GM21786 (cell line): ENCODE measurements at regions not wholly inside any gene's neighbourhood (a gene's known extent, or its start where the extent isn't known, plus 50 kb on each side); places are given as distances from the start of the nearest gene placed in this dataset.

Experiments
- ATAC-seq: cut with Tn5 transposase; IDR thresholded peaks from one replicate; pipeline ENCODE4 v1.9.1; 2021; ENCODE audit not compliant: unreplicated experiment

DNA sequence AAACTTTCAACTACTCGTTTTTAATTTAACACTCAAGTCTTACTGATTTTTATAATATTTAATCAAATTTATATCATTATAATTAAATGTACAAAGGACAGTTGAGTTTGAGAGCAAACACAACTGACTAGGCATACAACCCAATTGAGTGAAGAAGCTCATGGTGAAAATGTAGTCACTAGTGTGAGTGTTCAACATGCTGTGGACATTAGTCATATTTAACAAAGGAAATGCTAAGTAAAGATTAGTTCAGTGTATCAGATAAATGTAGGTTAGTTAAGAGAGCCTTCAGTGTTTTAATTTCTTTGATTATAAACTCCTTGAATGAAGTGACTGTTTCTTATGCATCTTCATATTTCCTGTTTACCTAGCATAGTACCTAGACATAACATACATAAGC is 444.2 kb upstream of the GOLIM4 start:
- no peak for ATAC-seq

DNA sequence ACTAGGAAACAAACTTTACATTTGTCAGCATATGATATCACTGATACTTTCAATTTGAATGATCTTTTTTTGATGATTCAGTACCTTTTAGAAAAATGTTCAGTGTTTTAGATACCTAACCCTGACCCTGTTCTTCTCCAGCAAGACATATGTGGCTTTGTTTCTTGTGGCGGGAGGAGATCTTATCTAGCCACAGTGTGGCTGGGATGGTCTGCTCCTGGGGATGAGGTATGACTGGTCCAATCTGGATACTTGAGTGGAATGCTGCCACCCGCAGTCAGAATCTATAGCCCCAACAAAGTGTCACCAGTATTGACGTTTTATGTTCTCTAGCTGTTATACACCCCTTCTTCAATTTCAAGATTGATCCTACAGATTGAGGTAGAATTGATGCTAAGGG is 439.0 kb upstream of the GOLIM4 start:
- no peak for ATAC-seq

DNA sequence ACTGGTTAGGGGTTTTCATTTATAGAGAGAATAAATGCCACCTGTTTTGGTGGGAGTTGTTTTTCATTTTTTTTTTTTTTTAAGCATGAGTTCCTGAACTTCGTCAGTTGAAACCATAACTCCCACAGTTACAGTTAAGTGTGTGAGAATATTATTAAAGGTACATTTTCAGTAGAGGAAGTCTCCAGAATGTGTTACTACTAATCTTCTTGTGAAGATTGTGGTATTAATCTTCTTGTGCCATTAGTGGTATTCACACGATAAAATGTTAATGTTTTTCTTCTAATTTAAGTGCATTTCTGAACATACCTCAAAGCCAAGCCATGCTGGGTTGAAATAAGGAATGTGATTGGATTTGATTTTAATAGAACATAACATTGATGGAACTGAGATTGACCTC is 437.9 kb upstream of the GOLIM4 start:
- ATAC-seq: no peak

DNA sequence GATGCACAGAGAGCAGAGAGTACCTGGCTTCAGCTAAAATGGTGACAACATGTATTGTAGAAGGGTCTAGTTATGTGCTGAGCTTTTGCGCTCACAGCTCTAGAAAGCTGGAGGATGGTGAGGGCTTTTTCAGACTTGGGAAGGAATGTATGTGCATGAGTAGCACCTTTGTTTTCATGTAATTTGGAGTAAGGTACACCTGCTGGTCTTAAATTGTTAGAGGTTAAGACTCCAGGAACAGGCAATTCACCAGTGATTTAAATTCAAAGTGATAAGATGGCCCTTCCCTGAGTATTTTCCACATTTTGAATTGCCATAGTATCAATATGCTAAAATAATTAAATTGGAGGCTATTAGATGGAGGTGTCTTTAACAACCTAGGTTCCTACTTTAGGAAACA is 436.4 kb upstream of the GOLIM4 start:
- no peak for ATAC-seq

DNA sequence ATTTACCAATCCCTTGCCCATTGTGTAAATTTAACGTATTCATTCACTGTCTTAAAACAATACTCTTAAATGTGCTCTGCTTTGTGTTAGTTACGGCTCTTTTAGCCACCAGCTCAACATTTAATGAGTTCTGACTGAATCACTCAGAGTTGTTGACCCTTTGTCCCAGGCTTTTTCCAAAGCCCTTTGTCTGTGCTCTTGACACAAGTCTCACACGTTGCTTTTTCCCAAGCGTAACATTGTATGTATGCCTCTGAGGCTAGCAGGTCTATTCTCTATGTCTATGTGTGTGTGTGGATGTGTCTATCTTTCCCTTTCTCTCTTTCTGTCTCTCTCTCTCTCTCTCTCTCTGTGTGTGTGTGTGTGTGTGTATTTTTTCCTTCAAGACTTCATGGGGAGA is 435.4 kb upstream of the GOLIM4 start:
- no peak for ATAC-seq

DNA sequence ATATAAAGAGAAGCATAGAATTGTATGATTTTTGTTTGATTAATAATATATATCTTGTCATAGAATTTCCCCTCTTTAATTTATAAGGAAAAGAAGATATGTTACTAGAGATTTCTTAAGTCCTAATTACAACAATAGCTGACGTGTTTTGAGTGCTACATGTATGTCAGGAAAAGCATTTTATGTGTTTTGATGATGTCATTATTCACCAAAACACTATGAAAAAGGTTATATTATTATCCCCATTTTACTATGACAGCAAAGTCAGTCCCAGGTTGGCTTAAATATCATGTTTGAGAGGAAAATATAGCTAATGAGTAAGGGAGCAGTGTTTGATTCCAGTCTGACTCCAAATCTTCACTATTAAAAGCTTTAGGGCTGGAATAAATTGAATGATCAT is 428.4 kb upstream of the GOLIM4 start:
- ATAC-seq: no peak

DNA sequence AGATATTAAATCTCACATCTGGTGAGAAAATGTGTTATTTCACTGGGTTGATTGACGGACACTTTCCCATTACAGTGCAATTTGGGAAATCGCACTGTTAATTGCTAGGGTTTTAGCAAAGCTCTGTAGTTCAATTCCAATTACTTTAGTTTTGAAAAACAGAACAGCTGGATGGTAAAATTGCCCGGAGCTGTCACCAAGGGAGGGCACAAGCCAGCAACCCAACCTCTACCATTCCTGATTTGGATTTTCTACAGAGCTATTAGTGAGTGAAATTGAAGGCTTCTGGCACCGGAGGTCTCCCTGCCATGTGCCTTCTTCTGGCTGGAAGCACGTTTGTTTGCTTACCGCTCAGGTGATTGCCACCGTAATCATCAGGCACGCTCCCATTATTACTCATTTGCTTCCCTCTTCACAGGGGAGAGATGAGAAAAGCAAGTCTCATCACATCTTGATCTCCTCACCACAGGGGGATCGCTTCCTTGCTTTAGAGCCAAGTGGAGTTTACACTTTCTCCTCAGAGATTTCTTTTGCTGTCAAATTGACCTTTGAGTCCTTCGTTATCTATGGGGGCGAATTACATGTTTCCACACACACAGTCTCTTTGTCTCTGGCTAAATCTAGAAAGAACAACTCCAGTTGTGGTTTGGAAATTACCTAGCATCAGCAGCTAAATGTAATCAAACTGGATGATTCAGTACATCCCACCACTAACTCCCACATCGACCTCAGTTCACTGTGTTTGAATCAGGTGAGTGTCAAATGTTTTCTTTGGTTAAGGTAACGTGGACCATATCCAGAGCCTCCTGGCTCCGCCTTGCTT is 421.7 kb upstream of the GOLIM4 start:
- ATAC-seq: no peak

DNA sequence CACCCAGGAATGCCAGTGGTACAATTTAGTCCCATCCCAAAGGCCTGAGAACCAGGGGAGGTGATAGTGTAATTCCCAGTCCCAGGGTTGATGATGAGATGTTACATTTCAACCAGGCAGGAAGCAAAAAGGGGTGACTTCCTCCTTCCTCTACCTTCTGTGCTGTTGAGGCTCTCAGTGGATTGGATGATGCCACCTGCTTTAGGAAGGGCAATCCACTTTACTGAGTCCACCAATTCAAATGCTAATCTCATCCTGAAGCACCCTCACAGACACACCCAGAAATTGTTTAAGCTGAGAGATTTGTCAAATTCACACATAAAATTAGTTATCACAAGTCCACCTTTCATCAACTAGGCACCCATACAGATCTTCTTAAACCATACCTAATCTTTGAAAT is 418.5 kb upstream of the GOLIM4 start:
- no peak for ATAC-seq

DNA sequence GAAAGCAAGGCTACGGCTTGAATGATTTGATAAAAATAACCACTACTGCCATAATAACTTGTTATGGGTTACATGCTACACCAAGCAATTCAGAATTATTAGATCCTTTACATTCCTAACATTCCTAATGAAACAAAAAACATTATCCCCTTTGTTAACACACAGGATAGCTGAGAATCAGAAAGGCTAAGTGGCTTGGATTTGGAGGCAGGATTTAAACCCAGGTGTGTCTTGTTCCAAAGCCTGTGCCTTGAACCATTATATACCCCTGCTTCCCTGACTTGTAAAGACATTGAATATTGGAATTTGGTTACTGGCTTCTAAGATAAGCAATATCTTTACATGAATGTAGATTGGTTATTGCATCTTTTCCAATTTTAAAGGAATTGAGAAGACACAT is 417.1 kb upstream of the GOLIM4 start:
- ATAC-seq: no peak

DNA sequence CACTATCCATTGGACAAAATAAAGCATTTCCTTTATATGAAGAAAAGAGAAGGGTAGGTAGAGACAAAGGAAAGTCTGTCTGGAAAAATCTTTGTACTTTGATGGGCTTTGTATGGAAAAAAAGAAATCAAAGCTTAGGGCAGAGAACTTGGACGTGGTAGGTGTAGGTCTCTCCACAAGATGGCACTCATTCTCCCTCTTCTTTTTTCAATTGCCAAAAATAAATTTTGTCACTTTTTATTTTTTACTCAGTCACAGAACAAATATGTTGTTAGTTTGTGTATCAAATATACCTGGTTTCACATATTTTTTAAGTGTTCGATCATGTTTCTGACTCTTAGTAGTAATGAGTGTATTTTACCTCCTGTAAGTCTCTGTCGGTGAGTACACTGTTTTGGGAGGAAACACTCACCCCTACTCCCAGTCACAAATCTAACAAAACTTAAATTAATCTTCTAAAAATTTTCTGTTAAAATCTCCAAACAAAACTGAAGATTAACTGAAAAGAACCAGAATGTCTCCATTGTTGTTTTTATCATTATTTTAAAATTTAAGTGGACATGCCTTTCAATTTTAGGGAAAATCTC is 415.8 kb upstream of the GOLIM4 start:
- no peak for ATAC-seq

DNA sequence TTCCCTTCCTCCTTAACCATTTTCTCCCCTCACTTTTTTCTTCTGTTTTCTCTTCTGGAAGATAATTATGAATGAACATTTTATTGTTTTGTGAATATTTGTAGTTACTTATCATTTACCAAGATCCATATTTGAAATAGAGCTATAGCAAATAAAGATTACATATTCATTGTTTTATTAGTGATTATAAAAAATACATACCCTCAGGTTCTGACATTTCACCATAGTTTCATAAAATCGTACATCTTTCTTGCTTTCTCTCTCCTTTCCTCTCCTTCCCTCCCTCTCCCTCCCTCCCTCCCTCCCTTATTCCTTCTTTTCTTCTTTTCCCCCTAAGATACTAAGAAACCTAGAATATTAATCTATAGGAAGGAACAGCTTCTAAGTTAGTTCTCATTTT is 410.9 kb upstream of the GOLIM4 start:
- no peak for ATAC-seq

DNA sequence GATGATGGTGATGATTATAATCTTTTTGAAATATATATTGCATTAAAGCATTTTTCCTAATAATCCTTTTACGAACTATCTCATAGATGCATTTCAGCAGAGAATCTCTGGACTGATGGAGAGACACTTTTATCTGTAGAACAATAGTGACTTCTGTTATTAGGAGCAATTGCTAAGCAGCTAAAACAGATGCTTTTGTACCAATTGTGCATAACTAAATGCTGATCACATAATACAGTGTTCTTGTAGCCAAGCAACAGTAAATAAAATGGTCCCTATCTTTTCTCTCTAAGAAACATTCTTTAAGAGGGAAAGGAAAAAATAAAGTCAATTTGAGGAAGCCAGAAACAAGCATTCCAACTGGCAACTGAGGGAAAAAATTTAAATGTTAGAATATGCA is 405.8 kb upstream of the GOLIM4 start:
- ATAC-seq: no peak

DNA sequence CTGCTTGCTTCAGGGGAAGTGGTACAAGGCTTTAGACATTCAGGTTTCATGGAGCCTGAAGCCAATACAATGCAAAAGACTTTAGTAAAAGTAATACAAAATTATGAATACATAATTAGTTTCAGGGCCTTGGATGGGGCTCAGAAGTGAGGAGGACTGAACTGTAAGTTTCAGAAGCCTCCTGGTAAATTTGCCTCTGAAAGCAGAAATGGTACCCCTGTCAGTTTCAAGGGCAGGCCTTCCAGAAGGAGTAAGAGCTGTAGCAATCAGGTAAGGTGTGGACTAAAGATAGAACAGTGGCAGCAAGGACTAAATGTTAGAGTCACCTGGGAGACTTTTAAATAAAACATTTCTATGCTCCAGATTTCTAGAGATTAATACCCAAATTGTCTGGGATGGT is 402.5 kb upstream of the GOLIM4 start:
- no peak for ATAC-seq

DNA sequence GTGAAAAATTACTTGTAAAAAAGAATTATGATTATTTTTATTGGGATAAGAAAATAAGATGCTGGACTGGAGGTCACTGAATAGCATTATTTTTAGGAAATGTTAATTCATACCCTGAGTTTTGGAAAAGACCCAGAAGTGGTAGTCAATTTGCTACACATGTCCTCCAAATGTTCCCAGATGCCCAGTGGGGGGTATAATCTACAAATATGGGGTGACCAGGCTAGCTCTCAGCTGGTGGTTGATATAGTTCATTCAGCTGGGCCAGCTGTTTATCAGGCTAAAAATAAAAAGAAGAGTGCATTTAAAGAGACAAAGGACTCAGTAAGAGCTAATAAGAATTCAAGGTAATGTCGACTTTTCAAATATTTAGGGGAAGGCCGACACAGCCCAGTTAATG is 402.0 kb upstream of the GOLIM4 start:
- no peak for ATAC-seq

DNA sequence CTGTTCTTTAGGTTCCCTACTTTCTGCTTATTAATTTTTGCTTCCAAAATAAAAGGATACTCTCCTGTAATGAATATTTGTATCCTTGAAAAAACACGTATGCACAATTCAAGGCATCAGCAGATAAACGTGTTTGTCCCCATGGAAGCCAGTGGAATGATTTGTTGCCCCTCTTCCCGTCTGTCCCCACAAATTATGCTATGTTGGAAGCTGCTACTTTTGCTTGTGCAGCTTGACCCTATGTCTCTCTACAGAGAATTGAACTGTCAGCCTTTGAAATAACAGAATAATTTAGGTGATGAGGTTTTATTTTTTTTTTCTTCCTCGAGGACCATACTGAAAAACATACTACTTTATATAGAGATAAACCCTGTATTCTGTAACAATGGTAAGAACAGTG is 401.5 kb upstream of the GOLIM4 start:
- ATAC-seq: no peak

DNA sequence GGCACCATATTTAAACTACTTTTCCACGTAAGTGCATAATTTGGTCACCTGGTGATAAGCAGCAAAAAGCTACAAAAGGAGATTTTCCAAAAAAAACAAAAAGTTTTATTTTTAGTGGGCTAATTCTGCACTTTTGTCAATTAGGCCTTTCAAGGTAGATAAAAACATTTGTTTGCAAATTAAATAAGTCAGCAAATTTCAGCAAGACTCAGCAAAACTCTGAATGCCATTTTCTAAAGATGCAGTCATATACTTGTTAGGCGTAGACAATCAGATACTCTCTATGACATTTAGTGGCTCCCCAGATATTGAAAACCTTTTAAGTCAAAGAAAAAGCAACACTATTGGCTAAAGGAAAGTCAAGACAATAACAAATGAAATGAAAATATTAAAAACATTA is 400.2 kb upstream of the GOLIM4 start:
- no peak for ATAC-seq

DNA sequence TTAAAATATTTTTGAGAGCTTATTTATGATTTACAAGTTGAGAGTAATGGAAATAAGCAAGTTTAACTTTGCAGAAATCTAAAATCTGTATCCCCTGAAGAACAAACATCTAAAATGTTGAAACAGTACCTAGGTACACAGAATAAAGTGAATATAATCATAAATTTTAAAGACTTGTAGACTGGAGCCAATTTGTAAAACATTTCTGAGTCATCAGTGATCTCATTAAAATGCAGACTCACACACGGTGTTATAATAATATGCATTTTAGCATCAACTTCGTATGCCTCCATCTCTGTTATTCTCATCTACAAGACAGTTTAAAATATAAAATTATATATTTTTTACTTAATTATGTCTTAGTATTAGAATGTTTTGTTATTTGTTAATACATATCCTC is 399.5 kb upstream of the GOLIM4 start:
- no peak for ATAC-seq

DNA sequence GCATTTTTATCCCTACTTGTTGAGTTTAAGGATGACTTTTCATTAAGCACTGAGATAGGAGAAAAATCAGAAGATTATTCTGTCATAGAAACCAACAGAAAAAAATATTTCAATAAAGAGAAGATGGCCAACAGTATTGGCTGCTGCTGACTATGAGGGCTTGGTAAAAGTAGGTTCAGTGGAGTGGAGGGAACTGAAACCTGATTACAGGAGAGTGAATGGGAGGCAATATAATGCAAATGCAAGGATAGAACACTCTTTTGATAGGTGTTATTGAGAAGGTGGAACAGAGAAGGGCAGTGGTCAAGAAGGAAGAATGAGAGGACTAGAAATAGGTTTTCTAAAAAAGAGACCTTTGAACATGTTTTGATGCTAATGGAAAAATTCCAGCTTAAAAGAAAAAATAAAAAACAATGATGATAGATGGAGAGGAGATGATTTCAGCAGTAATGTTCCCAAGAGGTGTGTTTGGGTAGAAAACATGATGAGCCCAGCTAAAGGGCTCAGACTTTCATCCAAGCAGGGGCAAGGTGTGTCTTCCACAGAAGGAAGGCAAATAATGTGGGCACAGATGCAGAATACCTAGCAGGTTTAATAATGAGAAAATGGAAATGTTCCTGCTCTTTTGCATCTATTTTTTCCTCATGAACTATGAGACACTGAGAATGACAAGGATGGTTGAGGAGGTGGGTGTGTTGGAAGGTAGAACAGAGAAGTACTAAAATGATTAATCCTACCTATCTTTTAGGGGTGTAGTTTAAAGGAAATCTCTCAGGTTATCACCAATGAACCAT is 397.9 kb upstream of the GOLIM4 start:
- no peak for ATAC-seq

DNA sequence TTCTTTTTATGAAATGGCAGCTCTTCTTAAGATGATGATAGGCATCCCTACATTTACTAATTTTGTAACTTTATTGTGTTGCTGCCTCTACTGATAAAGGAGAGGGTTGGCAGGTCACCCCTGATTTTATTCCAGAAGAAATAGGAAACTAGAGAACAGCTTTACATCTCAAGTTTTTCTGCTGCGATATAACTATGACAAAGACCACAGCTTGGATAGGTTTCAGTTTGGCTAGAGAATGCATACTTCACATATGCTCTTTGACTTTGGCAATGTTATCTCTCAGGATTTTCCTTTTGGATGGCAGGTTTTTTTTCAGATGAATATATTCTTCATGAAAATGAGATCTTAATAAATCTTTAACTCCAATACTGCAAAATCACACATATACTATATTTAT is 395.3 kb upstream of the GOLIM4 start:
- ATAC-seq: no peak

DNA sequence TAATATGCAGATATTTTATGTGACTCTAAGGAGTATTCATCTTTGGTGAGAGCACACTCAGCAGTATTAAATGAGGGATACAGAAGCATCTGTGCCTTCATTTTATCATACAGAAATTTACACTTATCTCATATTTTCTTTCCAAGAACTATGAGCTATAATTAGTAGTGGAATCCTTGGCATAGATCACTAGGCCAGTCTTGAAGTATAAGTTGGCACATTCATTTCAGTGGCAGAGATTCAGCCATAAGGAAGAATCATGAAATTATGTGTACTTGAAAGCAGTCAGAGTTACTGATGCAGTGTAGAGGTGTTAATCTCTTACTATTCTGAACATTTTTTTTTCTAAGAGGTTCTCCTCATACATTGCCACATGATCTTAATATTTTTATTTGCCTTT is 393.6 kb upstream of the GOLIM4 start:
- no peak for ATAC-seq

DNA sequence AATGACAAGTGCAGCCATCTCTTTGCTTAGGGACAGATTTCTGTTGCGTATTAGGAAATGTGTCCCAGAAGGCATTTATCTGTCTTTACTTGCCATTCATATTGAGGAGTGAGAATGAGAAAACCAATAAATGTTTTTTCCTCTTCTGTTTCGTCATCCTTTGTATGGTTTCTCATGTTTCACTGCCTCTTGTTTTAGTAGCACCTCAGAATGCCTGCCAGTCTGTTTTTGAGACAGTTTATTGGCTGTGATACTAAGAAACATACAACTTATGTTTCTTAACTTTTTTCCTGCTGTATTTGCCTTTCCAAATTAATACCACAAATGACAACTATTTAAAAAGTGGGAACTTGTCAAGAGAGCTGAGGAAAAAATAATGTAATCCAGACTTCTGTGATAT is 390.2 kb upstream of the GOLIM4 start:
- no peak for ATAC-seq

DNA sequence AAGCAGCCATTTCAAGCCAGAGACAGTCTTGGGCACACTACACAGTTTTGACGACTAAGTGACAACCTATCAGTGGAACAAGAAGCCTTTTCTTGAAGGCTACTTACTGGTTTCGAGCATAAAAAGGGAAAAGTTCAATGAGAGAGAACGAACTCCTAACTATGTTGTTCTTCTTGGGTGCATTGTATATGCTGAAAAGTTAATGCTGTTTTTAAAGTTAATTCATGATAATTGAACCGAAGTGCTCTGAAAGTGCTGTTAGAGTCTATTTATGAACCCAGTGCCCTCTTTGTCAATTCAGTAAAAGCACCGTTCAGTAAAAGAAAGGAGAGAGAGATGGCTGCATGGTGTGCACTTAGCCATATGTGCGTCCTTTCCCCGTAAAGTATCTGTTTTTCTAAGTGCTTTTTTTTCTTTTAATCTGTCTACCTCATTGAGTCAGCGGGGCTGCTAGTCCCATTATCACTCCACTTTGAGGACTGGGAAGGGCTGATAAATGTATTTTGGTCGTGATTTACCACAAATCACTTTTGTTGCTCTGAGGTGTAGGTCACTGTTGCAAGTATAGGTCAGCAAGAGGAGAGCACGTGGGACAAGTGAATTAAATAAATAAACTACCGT is 380.7 kb upstream of the GOLIM4 start:
- no peak for ATAC-seq
